ENCODE measurements at regions not wholly inside any gene's neighbourhood (a gene's known extent, or its start where the extent isn't known, plus 50 kb on each side); places are given as distances from the start of the nearest gene placed in this dataset.

DNA sequence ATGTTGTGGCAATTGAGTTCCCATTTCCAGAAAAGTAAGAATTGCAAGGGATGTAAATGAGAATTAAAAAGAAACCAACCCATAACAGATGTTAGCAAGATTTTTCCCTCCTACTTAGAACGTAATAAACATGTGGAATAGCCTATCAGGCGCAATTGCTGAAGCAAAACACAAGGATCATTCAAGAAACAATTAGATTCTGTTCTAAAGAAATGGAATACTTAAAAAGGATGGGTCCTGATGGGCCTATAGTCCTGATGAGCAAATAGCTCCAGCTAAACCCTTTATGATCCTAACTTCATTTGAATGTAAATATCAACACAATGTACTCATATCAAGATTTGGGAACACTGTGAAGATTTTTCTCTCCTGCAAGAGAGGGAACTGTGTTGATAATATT lies 771.0 kb upstream of the CDH7 start:
- DNase-seq, result no peak

DNA sequence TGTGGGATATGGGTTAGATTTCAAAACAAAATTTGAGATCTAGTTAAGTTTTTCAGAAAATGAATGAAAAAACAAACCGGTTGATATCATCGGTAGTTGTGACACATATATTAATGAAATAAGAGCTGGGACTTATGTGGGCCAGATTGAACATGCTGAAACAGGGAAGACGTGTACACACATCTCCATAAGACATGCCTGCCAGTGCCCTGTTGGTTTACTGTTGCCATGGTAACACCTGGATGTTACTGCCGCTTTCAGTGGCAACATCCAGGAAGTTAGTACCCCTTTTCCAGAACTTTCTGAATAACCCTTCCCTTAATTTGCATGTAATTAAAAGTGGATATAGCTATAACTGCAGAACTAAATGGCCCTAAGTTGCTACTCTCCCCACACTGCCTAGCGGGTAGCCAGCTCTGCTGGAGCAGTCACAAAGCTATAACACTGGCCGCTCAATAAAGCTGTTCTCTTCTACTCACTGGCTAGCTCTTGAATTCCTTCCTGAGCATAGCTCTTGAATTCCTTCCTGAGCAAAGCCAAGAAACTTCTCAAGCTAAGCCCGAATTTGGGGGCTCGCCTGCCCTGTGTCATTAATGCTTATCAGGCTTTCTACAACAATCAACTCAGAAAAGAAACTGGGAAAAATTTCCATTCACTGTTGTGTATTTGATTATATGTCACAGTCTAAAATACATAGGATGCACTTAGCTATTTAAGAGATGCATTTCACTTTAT lies 776.3 kb upstream of the CDH7 start:
- no peak for DNase-seq

DNA sequence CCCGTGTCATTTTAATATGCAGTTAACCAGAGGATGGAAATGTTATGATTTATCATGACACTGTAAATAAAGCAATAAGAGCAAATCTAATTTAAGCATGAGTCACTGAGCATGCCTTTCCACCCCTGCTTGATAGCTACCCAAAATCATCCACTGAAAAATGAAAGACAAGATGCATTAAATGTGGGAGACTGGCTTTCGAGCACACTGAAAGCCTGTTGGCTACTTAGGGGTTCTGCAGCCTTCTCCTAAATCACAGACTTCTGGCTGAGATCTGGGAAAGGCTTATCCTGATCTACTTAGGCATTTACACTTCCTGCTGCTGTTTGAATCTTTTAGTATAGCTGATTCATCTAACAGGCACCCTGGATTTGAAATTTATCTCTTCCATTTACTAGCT lies 778.3 kb upstream of the CDH7 start:
- no peak for DNase-seq

DNA sequence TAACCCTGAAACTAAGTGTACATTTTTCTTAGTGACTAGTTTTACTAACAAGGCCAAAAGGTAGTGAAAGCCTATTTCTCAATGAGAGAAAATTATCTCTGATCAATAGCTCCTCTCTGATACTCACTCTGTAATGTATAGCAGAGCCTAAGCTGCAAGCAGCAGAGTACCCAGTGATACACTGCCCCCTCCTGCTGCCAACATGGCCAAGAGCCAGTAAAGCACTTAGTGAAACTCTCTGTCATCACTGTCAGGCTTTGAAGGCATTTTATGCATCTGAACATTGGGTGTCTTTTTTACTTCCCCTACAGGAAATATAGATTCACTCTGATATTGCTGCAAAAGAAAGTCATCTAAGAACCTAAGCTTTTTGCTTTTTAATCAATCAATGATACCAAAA lies 784.1 kb upstream of the CDH7 start:
- DNase-seq, result no peak

DNA sequence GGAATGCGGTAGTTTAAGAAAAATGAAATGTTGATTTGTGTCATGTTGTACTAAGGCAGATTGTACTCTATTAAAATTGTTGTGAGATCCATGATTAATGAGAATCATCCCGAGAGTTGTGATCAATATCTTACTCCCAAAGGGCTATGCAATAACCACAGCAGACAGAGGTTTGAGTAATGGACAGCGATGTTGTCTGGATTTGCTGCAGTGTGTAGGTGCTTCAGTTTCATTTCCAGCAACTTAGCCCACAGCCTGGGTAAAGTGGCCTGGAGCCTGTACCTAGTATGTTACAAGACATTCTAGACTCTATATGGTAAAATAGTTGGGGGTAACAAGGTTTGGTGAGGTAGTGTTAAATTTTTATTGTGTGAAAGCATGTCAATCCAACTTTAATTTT lies 794.3 kb upstream of the CDH7 start:
- DNase-seq, result no peak

DNA sequence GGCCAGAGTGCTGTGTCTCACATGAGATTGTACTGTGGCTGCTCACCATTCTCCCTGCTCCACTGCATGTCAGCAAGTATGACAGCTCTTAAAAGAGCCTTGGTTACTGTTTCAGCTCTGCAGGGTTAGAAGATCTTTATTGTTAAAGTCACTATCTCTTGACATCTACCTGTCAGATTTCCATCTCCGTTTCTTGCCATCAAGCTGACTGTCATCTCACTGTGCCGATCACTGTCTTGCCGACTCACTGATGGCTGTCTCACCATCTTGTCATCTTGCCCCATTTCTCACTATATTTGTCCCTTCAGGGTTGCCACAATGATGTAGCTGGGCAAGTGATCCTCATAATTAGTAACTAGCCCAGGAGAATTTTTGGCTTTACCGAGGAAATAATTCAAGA lies 800.9 kb upstream of the CDH7 start:
- DNase-seq, result no peak

DNA sequence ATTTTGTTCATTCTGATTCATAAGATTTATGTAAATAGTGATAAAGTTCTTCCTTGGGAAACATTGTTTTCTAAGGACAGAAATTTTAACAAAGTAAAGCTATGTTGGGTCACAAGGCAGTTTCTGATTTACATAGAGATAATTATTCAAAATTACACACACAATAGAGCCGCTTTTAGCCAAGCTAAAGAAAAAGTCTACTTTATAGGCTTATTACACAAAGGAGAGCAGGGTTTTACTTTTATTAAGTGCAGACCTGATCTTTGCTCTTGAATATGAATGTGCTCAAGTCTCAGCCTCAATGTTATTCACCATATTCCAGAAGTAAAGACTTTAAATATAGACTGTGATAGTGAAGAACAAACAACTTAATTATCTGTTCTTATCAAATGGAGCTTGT lies 787.8 kb upstream of the LINC00305 start:
- DNase-seq, result peak; percentile 51

DNA sequence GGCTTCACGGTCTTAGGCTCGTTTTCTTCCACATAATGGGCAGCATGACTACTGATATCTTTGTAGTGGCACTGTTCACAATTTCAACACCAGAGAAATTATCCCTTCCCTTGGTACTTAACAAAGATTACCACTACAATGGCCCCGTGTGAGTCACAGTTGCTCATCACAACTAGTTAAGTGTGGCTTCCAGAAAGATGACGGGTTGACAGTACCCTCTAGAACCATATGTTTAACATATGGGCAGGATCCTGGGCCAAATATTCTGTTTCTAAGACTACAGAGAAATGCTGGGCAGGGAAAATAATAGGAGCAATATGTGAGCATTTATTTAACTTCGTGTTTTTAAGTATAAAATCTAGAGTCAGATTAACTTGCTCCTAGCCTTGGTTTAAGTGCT lies 780.1 kb upstream of the LINC00305 start:
- no peak for DNase-seq

DNA sequence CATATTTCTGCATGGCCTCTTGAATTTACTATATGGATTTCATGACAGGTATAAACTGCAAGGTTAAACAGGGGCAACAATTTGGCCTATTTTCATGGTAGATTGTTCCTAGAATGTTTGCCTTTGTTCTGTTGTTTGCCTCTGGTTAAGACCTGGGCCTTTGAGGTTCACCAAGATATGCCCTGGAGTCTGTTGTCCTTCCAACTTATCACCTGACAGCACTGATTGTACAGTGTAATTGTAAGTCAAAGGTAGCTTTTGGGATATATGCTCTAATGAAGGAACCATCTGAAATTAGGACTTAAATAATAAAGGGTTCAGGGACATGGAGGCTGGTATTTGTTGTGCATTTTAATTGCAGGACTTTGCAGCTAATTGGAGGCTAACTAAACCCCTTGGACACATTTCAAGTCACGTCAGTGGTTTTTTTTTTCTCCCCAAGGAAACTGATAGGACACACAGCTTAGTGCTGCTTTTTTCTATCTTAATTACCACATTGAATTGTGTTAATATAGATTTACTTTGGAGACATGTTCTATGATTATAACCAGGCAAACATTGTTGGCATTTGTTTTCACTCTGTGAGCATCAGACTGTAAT lies 771.2 kb upstream of the LINC00305 start:
- DNase-seq, result no peak

DNA sequence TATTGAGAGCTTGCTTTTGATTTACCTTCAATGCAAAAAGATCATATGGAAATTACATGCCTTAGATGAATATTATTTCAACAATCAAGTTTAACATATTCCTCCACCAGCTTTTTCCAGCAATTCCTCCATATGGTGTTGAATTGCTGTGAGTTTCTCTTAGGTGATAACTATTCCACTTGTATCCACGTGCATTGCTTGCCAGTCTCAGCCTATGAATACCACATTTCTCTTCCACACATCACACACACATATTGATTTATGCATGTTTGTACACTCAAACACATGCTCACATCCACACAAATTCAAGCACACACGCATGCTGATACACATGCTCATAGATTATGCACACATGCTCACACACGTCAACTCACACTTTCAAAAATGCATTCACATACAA lies 770.0 kb upstream of the LINC00305 start:
- DNase-seq, result no peak

DNA sequence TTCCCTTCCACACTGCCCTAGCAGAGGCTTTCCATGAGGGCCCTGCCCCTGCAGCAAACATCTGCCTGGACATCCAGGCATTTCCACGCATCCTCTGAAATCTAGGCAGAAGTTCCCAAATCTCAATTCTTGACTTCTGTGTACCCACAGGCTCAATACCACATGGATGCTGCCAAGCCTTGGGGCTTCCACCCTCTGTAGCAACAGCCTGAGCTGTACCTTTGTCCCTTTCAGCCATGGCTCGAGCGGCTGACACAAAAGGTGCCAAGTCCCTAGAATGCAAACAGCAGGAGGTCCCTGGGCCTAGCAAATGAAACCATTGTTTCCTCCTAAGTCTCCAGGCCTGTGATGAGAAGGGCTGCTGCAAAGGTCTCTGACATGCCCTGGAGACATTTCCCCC lies 744.5 kb upstream of the LINC00305 start:
- no peak for DNase-seq

DNA sequence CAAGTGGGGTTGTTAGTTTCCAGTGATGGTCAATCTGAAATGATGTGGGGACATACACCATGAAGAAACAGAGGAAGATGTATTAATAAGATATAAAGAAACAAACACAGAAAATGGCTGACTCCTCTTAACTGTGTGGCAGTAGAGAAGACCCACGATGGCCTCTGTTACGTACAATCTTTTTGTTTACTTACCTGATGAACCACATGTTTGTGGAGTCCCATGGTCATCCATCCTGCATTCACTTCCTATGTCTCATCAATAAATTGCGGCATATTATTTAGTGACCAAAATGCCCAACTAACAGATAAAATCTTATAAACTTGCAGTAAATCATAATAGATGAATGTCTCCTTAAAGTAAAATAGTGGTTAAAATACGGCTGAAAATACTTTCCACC lies 740.1 kb upstream of the LINC00305 start:
- DNase-seq, result no peak

DNA sequence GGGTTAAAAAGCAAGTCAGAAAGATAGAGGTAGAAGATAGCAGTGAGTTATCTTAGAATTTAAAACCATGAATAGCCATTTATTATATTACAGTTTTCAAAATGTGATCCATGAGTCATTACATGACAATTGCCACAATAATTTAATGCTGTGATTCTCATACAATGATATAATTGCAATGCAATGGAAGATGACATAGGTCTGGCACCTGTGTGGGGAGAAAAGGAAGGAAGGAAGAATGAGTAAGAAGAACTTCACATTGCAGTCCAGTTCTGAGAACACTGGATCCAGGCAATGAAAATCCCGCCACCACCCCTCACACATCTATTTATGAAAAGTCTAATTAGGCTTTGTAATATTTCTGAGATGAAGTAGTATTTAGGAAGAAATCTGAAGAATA lies 738.1 kb upstream of the LINC00305 start:
- no peak for DNase-seq

DNA sequence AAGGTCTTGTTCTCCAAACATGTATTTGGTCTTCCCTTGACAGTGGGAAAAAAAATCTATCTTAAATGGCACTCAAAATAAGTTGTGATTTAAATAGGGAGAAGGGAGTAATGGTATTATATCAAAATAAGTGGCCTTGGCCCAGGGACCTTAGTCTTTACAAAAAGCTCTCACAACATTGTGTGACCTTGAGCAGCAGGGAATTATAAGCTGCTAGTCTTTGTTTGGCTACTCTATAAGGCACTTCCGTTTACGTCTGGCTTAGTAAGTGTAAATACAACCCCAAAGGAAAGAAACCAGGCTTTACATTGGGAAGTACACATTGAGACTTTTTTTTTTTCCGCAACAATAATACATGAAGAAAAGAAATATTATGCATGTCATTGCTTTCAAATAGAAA lies 734.0 kb upstream of the LINC00305 start:
- no peak for DNase-seq

DNA sequence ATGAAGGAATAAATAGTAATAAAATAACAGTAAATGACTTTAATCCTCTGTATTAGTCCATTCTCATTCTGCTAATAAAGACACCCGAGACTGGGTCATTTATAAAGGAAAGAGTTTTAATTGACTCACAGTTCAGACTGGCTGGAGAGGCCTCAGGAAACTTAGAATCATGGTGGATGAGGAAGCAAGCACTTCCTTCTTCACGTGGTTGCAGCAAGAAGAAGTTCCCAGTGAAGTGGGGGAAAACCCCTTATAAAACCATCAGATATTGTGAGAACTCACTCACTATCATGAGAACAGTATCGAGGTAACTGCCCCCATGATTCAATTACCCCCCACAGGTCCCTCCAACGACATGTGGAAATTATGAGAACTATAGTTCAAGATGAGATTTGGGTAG lies 727.9 kb upstream of the LINC00305 start:
- DNase-seq, result no peak

DNA sequence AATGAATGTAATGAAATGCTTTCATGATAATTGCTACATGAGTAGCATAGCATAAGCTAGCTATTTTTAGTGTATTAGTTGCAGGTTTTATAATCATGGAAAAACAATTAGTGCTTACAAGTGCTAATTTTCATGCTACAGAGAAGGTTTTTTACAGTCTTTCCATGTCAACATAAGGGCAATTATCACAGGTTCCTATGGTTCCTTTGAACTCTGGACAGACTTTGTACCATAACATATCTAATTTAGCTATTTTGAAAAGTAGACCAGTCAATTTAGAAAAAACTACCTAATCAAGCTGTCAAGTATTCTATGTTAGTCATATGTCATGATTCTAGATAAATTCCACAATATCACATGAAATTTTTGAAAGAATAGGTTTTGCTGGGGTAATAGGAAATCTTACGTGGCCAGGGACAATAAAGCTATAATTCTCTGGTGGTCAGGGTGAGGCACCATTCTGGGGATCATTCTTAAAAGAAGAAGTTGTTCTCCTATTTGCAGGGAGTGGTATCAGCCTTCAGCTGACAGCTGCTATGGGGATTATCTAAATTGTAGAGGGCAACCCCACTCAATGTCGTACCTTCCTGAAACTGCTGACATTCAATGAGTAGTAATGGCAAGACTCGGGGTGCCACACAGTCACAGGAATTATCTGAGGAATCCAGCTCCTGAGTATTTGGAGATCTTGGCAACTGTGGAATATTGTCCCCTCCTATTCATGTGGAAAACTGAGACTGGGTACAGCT lies 724.0 kb upstream of the LINC00305 start:
- DNase-seq, result no peak

DNA sequence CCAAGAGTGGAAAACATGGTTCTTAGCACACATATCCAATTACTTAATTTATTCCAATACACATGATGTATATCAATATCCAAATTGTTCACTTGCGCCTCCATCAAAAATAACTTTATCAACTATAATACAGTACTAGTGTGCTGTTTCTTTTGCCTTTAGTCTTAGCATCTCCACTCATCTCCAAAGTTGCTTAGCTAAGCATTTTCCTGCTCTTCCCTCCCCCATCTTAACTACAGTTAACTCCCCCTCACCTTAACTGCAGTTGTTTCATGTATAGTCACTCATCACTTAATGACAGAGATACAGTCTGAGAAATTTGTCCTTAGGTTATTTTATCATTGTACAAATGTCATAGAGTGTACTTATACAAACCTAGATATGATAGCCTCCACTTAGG lies 705.2 kb upstream of the LINC00305 start:
- no peak for DNase-seq

DNA sequence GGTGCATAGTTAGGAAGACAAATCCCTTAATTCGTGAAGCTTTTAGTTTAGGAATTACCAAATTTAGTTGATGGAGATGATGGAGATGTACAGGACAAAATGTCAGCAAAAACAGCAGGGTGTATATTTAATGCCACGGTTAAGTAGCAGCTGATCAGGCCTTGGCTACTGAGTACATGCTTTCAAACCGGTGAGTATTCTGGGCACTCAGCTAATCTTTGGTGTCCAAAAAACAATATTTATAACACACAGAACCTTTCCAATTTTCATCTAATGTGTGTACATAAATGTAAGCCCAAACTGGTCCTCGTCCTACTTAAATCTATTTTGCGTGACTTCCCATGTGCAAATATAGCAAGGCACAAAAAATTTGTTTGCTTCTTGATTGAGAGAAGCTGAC lies 703.4 kb upstream of the LINC00305 start:
- no peak for DNase-seq

DNA sequence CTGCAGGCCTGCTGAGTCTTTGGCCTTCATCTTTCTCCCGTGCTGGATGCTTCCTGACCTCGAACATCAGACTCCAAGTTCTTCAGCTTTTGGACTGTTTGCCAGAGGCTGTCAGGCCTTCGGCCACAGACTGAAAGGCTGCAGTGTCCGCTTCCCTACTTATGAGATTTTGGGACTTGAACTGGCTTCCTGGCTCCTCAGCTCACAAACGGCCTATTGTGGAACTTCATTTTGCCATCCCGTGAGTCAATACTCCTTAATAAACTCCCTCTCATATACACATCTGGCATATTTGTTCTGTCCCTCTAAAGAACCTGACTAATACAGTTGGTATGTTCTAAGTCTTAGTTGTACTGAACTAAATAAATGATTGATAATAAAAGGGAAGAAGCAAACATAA lies 702.8 kb upstream of the LINC00305 start:
- no peak for DNase-seq

DNA sequence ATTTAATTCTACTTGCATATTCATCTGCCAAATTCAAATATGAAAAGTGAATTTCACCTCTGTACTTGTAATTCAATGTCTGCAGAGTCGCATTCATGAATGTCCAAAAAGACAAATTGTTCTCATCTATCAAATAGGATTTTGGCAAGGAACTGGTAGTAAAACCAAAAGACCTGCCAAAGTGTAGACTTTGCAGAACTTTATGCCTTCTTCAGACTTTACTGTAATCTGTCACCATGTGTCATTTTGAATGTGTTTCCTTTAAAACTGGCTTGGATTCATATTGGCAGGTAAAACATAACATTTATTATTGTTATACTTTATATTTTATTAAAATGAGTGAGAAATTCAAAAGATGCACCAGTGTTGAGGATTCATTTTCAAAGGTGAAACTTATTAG lies 701.9 kb upstream of the LINC00305 start:
- DNase-seq, result no peak

DNA sequence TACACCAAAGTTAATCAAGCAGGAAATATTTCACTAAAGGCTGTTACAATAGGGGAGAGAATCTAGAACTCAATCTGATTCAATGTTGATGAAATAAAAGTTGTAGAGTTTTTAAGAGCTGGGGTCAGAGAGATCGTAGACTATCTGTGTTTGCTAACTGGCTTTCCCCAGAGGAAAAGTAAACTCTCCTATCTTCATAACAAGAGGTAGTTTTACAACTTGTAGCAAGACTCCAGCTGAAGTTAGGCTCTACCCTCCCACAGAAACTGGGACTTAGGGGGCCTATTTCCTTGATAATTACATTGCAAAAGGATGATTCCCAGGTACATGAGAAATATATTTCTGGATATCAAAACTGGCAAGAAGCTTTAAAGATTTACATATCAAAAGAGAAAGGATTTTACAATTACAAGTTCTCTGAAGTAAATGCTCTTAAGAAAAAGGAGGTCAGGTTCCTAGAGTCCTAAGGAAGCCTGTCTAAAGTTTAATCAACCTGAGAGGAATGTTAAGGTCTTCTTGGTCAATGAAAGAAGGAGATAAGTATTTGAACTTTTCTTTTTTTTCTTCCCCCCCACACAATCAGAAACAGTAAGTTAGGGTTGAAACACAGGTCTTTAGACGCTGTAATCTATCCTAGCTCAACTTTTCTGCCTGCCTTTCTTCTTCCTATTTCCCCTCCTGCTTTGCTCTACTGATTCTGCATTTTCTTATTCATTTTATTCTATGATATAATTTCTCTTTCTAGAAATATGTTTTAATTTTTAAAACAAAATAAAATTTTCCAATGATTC lies 692.2 kb upstream of the LINC00305 start:
- no peak for DNase-seq

DNA sequence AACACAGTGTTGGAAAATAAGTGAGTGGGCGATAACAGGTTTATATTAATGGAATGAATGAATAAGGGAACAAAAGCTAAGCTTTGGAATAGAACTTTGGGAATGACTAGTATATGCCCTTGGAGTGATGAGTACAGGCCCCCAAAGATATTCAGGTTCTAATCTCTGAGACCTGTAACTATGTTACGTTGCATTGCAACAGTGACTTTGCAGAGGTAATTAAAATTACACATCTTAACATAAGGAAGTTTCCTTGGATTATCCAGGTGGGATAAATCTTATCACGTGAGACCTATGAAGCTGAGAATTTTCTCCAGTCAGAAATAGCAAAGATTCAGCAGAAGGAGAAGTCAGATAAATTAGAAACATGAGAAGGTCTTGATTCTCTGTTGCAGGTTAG lies 661.5 kb upstream of the LINC00305 start:
- DNase-seq, result no peak

DNA sequence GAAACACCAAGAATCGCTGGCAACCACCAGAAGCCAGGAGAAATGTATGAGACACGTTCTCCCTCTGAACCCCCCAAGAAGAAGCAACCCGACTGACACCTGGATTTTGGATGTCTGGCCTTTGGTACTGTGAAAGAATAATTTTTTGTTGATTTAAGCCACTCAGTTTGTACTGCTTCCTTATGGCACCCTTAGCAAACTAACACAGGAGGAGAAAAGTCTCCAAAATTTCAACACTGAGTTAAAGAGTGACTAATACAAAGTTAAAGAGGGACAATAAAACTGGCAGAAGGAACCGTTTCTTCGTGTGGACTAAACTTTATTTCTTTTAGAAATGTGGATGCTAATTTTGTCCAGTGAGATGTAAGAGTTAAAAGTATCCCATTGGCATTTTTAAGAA lies 660.9 kb upstream of the LINC00305 start:
- DNase-seq, result no peak

DNA sequence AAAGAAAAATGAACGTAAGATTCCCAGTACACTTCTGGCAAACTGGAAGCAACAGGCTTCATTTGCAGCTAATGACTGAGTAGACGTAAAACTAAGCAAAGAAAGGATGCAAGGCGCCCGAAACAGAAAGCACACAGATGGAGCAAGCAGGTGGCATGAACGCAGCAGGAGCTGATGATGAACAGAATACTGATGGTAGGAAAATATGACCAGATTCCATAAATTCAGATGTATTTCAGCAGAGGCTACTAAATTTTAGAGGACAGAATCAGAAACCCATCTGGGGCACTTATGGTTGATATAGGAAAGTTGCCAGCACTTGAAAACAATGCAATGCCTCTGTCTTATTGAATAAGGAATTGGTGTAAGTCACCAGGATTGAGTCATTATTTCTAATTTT lies 658.7 kb upstream of the LINC00305 start:
- no peak for DNase-seq
